HepG2 (cell line): ENCODE measurements at regions not wholly inside any gene's neighbourhood (a gene's known extent, or its start where the extent isn't known, plus 50 kb on each side); places are given as distances from the start of the nearest gene placed in this dataset.
"Not testable (repeated sequence)": the region's sequence is repeated elsewhere in the genome, so short reads cannot be mapped to it uniquely, and the experiment has no call there.

Experiments used
- ASH2L ChIP-seq: fragments of 300-600, 200-600 bp; sonication (generic); IDR thresholded peaks from 2 replicates; pipeline ENCODE4 v1.7.0; 2017; ENCODE audit warnings: low read depth, mild to moderate bottlenecking, moderate library complexity, mixed read lengths, low read length; ENCODE audit not compliant: insufficient read length
- CHD2 ChIP-seq: IDR thresholded peaks from 2 replicates; pipeline ENCODE4 v1.6.1; 2011; ENCODE audit warnings: low read depth, low read length, improper control_type of control experiment
- CTCF ChIP-seq: sonication (generic); formaldehyde crosslinking; IDR thresholded peaks from 2 replicates; pipeline ENCODE4 v1.5.0; 2020; ENCODE audit warnings: mild to moderate bottlenecking, missing genetic modification reagents, moderate library complexity
- NBN ChIP-seq: fragments of 450-650 bp; conservative IDR thresholded peaks from 2 replicates; pipeline ENCODE4 v1.6.1; 2017
- POLR2AphosphoS2 ChIP-seq: IDR thresholded peaks from 2 replicates; pipeline ENCODE4 v1.6.1; 2011; ENCODE audit warnings: low read depth, low read length, improper control_type of control experiment
- SETDB1 ChIP-seq: sonication (generic); formaldehyde crosslinking; IDR thresholded peaks from 2 replicates; pipeline ENCODE4 v1.5.1; 2020; ENCODE audit warnings: missing genetic modification reagents, mild to moderate bottlenecking, borderline replicate concordance
- SRSF9 ChIP-seq: fragments of 200-400 bp; formaldehyde crosslinking; IDR thresholded peaks from 2 replicates; pipeline ENCODE4 v1.6.1; 2018; ENCODE audit warnings: borderline replicate concordance, mild to moderate bottlenecking, low read depth, low read length; ENCODE audit not compliant: insufficient read depth, poor library complexity, severe bottlenecking
- SUZ12 ChIP-seq: fragments of 150-350 bp; IDR thresholded peaks from 2 replicates; pipeline ENCODE4 v1.6.1; 2014; ENCODE audit warnings: low read depth, low read length
- ZBTB7A ChIP-seq: sonication (generic); formaldehyde crosslinking; IDR thresholded peaks from 2 replicates; pipeline ENCODE4 v1.8.0; 2022; ENCODE audit warnings: mild to moderate bottlenecking, missing genetic modification reagents
- ZFP37 ChIP-seq: sonication (generic); formaldehyde crosslinking; IDR thresholded peaks from 2 replicates; pipeline ENCODE4 v1.4.0; 2020; ENCODE audit warnings: missing genetic modification reagents, borderline replicate concordance
- ZNF24 ChIP-seq: fragments of 450-650 bp; IDR thresholded peaks from 2 replicates; pipeline ENCODE4 v1.6.1; 2017; ENCODE audit warnings: antibody characterized with exemption, mild to moderate bottlenecking
- ZNF629 ChIP-seq: sonication (generic); formaldehyde crosslinking; conservative IDR thresholded peaks from 2 replicates; pipeline ENCODE4 v1.5.0; 2020; ENCODE audit warnings: missing genetic modification reagents

- TF ChIP-seq ZFP37 (CRISPR knock-in tag); ZNF629 (CRISPR knock-in tag); SETDB1; NBN; ZBTB7A (CRISPR knock-in tag); SUZ12; ASH2L; ZNF24; CTCF (CRISPR knock-in tag); CHD2; POLR2AphosphoS2; SRSF9: not testable (repeated sequence)
Observed at GRCh38 chrX:3842822-3843521, 129.5 kb upstream of the PRKX start.
